Thyroid gland (tissue), 4 donors: ENCODE measurements at regions not wholly inside any gene's neighbourhood (a gene's known extent, or its start where the extent isn't known, plus 50 kb on each side); places are given as distances from the start of the nearest gene placed in this dataset.

Experiments
- DNase-seq, 2 donors: peaks; one replicate each; pipeline ENCODE4 v3.0.0-alpha.2; 2019
- H3K27ac ChIP-seq, 3 donors: fragments of 200-600 bp; sonication (generic); 1 replicate in 2 of 3; 2 replicates in 1 of 3; pipeline ENCODE4 v1.5.1; 2016 to 2019; ENCODE audit warnings: mild to moderate bottlenecking in 1 of 3, moderate library complexity in 1 of 3
- H3K27me3 ChIP-seq: fragments of 200-600 bp; sonication (generic); one replicate; pipeline ENCODE4 v1.5.1; 2019
- H3K36me3 ChIP-seq, 2 donors: fragments of 200-600 bp; sonication (generic); one replicate each; pipeline ENCODE4 v1.5.1; 2016 to 2019
- H3K4me1 ChIP-seq, 2 donors: fragments of 200-600 bp; sonication (generic); one replicate each; pipeline ENCODE4 v1.5.1; 2017 to 2019
- H3K4me3 ChIP-seq, 3 donors: fragments of 200-600 bp; sonication (generic); replicated peaks in 1 of 3; 1 replicate in 2 of 3; 2 replicates in 1 of 3; pipeline ENCODE4 v1.5.1; 2016; ENCODE audit warnings: mild to moderate bottlenecking in 1 of 3
- H3K9me3 ChIP-seq: fragments of 200-600 bp; sonication (generic); one replicate; pipeline ENCODE4 v1.5.1; 2017
- POLR2A ChIP-seq, 2 donors: fragments of 450-650 bp; IDR thresholded peaks; one replicate each; pipeline ENCODE4 v1.6.1; 2017; ENCODE audit warnings: antibody characterized with exemption in 2 of 2, mild to moderate bottlenecking in 2 of 2, moderate library complexity in 1 of 2
- WGBS, 2 donors: methylation state at CpG; one replicate each; pipeline ENCODE4 v1.1.5; 2017; 5-methylcytosine and 5-hydroxymethylcytosine counted together
- intact Hi-C: fragments of 100-400 bp; cut with DNase I; formaldehyde crosslinking; loops from one replicate; pipeline ENCODE4 v1.15.1; 2023
- TF ChIP-seq, protein P1 (sequence below), 6 experiments: fragments of 200-600 bp in 3 of 6; fragments of 450-650 bp in 3 of 6; sonication (generic) in 3 of 6; IDR thresholded peaks; one replicate each; pipeline ENCODE4 v1.5.1; 2016 to 2019; ENCODE audit warnings: antibody characterized with exemption in 6 of 6, mild to moderate bottlenecking in 2 of 6, inconsistent platforms in 1 of 6, moderate library complexity in 1 of 6

DNA sequence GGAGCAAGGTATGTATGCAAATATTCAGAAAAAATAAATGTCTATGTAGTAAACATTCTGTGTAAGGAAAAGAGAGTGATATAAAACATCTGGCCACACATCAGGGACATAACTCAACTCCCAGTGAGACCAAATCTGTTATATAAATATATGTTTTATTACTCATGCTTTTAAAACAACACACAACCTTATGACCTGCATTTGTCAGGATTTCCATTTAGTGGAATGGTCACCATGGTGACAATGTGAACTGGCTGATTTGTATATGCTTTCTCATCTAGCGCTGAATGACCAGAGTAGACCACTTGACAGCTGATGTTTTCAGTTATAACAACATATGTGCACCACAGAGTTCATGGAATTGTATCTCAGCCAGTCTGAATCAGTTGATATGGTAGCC, 551.7 kb downstream of the HTR7 start:
- 37 to 43% methylated on average over 1 of the region's 1 CpG for WGBS, 2 donors
- H3K36me3 ChIP-seq: no peaks in the 10 kb centered on the region
- intact Hi-C loops: no loop called here
- no peaks in the 10 kb centered on the region for H3K27me3 ChIP-seq
- no peak overlapping the region for H3K4me3 ChIP-seq
- H3K27ac ChIP-seq: no peak overlapping the region
- no peaks in the 10 kb centered on the region for H3K9me3 ChIP-seq
- TF ChIP-seq, protein P1, sequence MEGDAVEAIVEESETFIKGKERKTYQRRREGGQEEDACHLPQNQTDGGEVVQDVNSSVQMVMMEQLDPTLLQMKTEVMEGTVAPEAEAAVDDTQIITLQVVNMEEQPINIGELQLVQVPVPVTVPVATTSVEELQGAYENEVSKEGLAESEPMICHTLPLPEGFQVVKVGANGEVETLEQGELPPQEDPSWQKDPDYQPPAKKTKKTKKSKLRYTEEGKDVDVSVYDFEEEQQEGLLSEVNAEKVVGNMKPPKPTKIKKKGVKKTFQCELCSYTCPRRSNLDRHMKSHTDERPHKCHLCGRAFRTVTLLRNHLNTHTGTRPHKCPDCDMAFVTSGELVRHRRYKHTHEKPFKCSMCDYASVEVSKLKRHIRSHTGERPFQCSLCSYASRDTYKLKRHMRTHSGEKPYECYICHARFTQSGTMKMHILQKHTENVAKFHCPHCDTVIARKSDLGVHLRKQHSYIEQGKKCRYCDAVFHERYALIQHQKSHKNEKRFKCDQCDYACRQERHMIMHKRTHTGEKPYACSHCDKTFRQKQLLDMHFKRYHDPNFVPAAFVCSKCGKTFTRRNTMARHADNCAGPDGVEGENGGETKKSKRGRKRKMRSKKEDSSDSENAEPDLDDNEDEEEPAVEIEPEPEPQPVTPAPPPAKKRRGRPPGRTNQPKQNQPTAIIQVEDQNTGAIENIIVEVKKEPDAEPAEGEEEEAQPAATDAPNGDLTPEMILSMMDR (IDR thresholded peaks at IDR 0.05): no peak
- no peak for TF ChIP-seq POLR2A (IDR thresholded peaks at IDR 0.05)
- no peak for DNase-seq
- no peaks in the 10 kb centered on the region for H3K4me1 ChIP-seq

DNA sequence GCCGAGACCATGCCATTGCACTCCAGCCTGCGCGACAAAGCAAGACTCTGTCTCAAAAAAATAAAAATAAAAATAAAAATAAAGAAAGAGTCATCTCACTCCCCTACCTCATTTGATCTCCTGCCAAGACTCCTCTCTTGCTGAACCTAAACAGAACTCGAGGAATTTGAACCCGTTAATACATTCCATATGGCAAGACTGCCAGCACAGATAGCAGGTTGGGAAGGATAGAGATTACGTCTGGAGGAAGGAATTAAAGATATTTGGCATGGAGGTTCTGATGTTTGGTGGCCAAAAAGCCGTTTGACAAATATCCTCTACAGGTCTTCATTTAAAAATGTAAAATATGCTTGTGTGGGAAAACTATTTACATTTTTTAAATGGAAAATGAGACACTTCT, 549.6 kb downstream of the HTR7 start:
- intact Hi-C loops: no loop called here
- Histone ChIP-seq H3K27me3 (no peaks in the 10 kb centered on the region), H3K4me3 (no peak overlapping the region), H3K4me1 (no peaks in the 10 kb centered on the region), H3K9me3 (no peaks in the 10 kb centered on the region), H3K36me3 (no peaks in the 10 kb centered on the region), H3K27ac (no peak overlapping the region)
- no peak for DNase-seq
- TF ChIP-seq POLR2A (IDR thresholded peaks at IDR 0.05): no peak
- TF ChIP-seq, protein P1 (IDR thresholded peaks at IDR 0.05): no peak
- WGBS, 2 donors: 75 to 76% methylated on average over 7 of the region's 7 CpGs

- intact Hi-C loops: no loop called here
- Histone ChIP-seq H3K9me3 (no peaks in the 10 kb centered on the region), H3K4me1 (no peaks in the 10 kb centered on the region), H3K4me3 (no peak overlapping the region), H3K27ac (no peak overlapping the region), H3K27me3 (no peaks in the 10 kb centered on the region), H3K36me3 (no peaks in the 10 kb centered on the region)
- 68% methylated on average over 3 of the region's 3 CpGs for WGBS, 2 donors
- TF ChIP-seq, protein P1 (IDR thresholded peaks at IDR 0.05): no peak
- no peak for TF ChIP-seq POLR2A (IDR thresholded peaks at IDR 0.05)
- DNase-seq: no peak
These were observed 544.1 kb downstream of the HTR7 start for GRCh38 chr10:90313576-90314325.

DNA sequence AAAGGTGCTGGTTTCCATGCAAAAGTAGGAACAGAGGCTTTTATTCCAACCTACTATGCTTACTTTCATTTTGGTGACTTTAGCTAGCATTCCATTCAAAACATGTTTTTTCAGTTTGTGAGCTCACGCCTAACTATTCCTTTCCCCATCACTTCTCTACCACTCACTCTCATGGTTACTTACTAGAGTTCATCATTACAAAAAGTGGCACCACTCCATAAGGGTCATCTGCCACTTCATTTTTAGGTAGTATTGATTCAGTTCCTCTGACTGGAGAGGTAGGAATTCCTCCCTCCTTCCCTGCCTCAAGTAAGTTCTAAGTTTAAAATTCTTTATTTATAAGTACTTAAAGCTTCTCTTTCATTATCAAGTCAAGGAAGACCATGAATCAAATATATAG, 543.1 kb downstream of the HTR7 start:
- intact Hi-C loops: no loop called here
- no peak for DNase-seq
- H3K4me3 ChIP-seq: no peak overlapping the region
- 72 to 80% methylated on average over 1 of the region's 1 CpG for WGBS, 2 donors
- no peaks in the 10 kb centered on the region for H3K4me1 ChIP-seq
- H3K36me3 ChIP-seq: no peaks in the 10 kb centered on the region
- H3K27me3 ChIP-seq: no peaks in the 10 kb centered on the region
- H3K9me3 ChIP-seq: no peaks in the 10 kb centered on the region
- H3K27ac ChIP-seq: no peak overlapping the region
- no peak for TF ChIP-seq POLR2A (IDR thresholded peaks at IDR 0.05)
- TF ChIP-seq, protein P1 (IDR thresholded peaks at IDR 0.05): no peak

- no peak overlapping the region for H3K4me3 ChIP-seq
- H3K4me1 ChIP-seq: no peaks in the 10 kb centered on the region
- no peaks in the 10 kb centered on the region for H3K27me3 ChIP-seq
- intact Hi-C loops: no loop called here
- no peaks in the 10 kb centered on the region for H3K9me3 ChIP-seq
- 93 to 96% methylated on average over 3 of the region's 3 CpGs for WGBS, 2 donors
- TF ChIP-seq POLR2A (IDR thresholded peaks at IDR 0.05): no peak
- H3K27ac ChIP-seq: no peak overlapping the region
- DNase-seq: no peak
- no peaks in the 10 kb centered on the region for H3K36me3 ChIP-seq
These were observed 540.7 kb downstream of the HTR7 start for GRCh38 chr10:90317172-90317571.
